ENCODE measurements at regions not wholly inside any gene's neighbourhood (a gene's known extent, or its start where the extent isn't known, plus 50 kb on each side); places are given as distances from the start of the nearest gene placed in this dataset.

GRCh38 chr9:29435368-29435767, 1862.1 kb upstream of the C9orf72 start:
- H3K27me3 ChIP-seq (ENCODE audit: insufficient read depth, low read length): no peaks in the 10 kb centered on the region
- H3K18ac ChIP-seq (ENCODE audit: low read length): no peak overlapping the region
- no peaks in the 10 kb centered on the region for H3K79me1 ChIP-seq (ENCODE audit: low read length)
- H3K4me2 ChIP-seq (ENCODE audit: low read length): no peak overlapping the region
- H3K9me3 ChIP-seq (ENCODE audit: insufficient read depth, low read depth, low read length): no peaks in the 10 kb centered on the region
- H2AK5ac ChIP-seq (ENCODE audit: low read length): no peak overlapping the region
- H3K23ac ChIP-seq (ENCODE audit: low read length): no peak overlapping the region
- no peak overlapping the region for H3K14ac ChIP-seq (ENCODE audit: low read length)
- no peak overlapping the region for H3K27ac ChIP-seq (ENCODE audit: low read depth, low read length)
- H4K91ac ChIP-seq (ENCODE audit: low read depth, low read length): no peak overlapping the region
- H3K36me3 ChIP-seq (ENCODE audit: control insufficient read depth in 1 of 2, insufficient read depth in 2 of 2, low read length in 2 of 2): no peaks in the 10 kb centered on the region
- no peak overlapping the region for H3K4ac ChIP-seq (ENCODE audit: low read depth, low read length)
- H3K79me2 ChIP-seq (ENCODE audit: control insufficient read depth, insufficient read depth, low read length, poor library complexity): no peaks in the 10 kb centered on the region
- H4K12ac ChIP-seq (ENCODE audit: low read depth, low read length): no peak overlapping the region
- DNase-seq: no peak
- H2BK120ac ChIP-seq (ENCODE audit: insufficient read depth, low read length, poor library complexity): no peak overlapping the region
- peaks cover 0 to 4% of the 10 kb centered on the region in 2 experiments for H3K4me1 ChIP-seq (ENCODE audit: control insufficient read depth in 1 of 2, insufficient read depth in 2 of 2, low read length in 2 of 2)
- no peak overlapping the region for H3K9ac ChIP-seq (ENCODE audit: low read length)
- no CpG with 5 or more reads among the region's 1 CpG for WGBS (ENCODE audit: extremely low coverage, insufficient coverage, insufficient read length)
- no peak overlapping the region for H2BK12ac ChIP-seq (ENCODE audit: low read length)
- H2BK5ac ChIP-seq (ENCODE audit: low read depth, low read length, poor library complexity): no peak overlapping the region
- no peak overlapping the region for H3K4me3 ChIP-seq (ENCODE audit: low read depth, low read length)
- H2AFZ ChIP-seq (ENCODE audit: insufficient read depth, low read length, poor library complexity): no peak overlapping the region
- no peak overlapping the region for H4K8ac ChIP-seq (ENCODE audit: low read depth, low read length)

- Histone ChIP-seq H4K91ac (ENCODE audit: low read depth, low read length) (no peak overlapping the region), H3K4me2 (ENCODE audit: low read length) (no peak overlapping the region), H3K4me3 (ENCODE audit: low read depth, low read length) (no peak overlapping the region), H3K27me3 (ENCODE audit: insufficient read depth, low read length) (no peaks in the 10 kb centered on the region), H3K9me3 (ENCODE audit: insufficient read depth, low read depth, low read length) (no peaks in the 10 kb centered on the region), H2AK5ac (ENCODE audit: low read length) (no peak overlapping the region), H2BK12ac (ENCODE audit: low read length) (no peak overlapping the region), H3K18ac (ENCODE audit: low read length) (no peak overlapping the region), H3K79me1 (ENCODE audit: low read length) (no peaks in the 10 kb centered on the region), H3K79me2 (ENCODE audit: control insufficient read depth, insufficient read depth, low read length, poor library complexity) (no peaks in the 10 kb centered on the region), H4K8ac (ENCODE audit: low read depth, low read length) (no peak overlapping the region), H4K12ac (ENCODE audit: low read depth, low read length) (no peak overlapping the region), H2BK5ac (ENCODE audit: low read depth, low read length, poor library complexity) (no peak overlapping the region), H3K23ac (ENCODE audit: low read length) (no peak overlapping the region), H3K27ac (ENCODE audit: low read depth, low read length) (no peak overlapping the region), H2BK120ac (ENCODE audit: insufficient read depth, low read length, poor library complexity) (no peak overlapping the region), H3K9ac (ENCODE audit: low read length) (no peak overlapping the region), H3K4me1 (ENCODE audit: control insufficient read depth in 1 of 2, insufficient read depth in 2 of 2, low read length in 2 of 2) (peaks cover 0 to 4% of the 10 kb centered on the region in 2 experiments), H3K14ac (ENCODE audit: low read length) (no peak overlapping the region), H3K36me3 (ENCODE audit: control insufficient read depth in 1 of 2, insufficient read depth in 2 of 2, low read length in 2 of 2) (no peaks in the 10 kb centered on the region), H2AFZ (ENCODE audit: insufficient read depth, low read length, poor library complexity) (no peak overlapping the region), H3K4ac (ENCODE audit: low read depth, low read length) (no peak overlapping the region)
- no peak for DNase-seq
- no CpG with 5 or more reads among the region's 3 CpGs for WGBS (ENCODE audit: extremely low coverage, insufficient coverage, insufficient read length)
Measured at GRCh38 chr9:29437526-29437925, 1864.2 kb upstream of the C9orf72 start.

GRCh38 chr9:29439961-29440360, 1866.7 kb upstream of the C9orf72 start:
- Histone ChIP-seq H3K79me1 (ENCODE audit: low read length) (no peaks in the 10 kb centered on the region), H3K27me3 (ENCODE audit: insufficient read depth, low read length) (no peaks in the 10 kb centered on the region), H2BK5ac (ENCODE audit: low read depth, low read length, poor library complexity) (no peak overlapping the region), H4K12ac (ENCODE audit: low read depth, low read length) (no peak overlapping the region), H3K23ac (ENCODE audit: low read length) (no peak overlapping the region), H2BK12ac (ENCODE audit: low read length) (no peak overlapping the region), H3K36me3 (ENCODE audit: control insufficient read depth in 1 of 2, insufficient read depth in 2 of 2, low read length in 2 of 2) (no peaks in the 10 kb centered on the region), H3K18ac (ENCODE audit: low read length) (no peak overlapping the region), H3K9me3 (ENCODE audit: insufficient read depth, low read depth, low read length) (no peaks in the 10 kb centered on the region), H3K27ac (ENCODE audit: low read depth, low read length) (peak overlapping the region; percentile 34), H4K91ac (ENCODE audit: low read depth, low read length) (no peak overlapping the region), H3K4me2 (ENCODE audit: low read length) (no peak overlapping the region), H3K4ac (ENCODE audit: low read depth, low read length) (no peak overlapping the region), H3K14ac (ENCODE audit: low read length) (no peak overlapping the region), H2AFZ (ENCODE audit: insufficient read depth, low read length, poor library complexity) (no peak overlapping the region), H2AK5ac (ENCODE audit: low read length) (no peak overlapping the region), H4K8ac (ENCODE audit: low read depth, low read length) (no peak overlapping the region), H3K9ac (ENCODE audit: low read length) (no peak overlapping the region), H2BK120ac (ENCODE audit: insufficient read depth, low read length, poor library complexity) (no peak overlapping the region), H3K79me2 (ENCODE audit: control insufficient read depth, insufficient read depth, low read length, poor library complexity) (no peaks in the 10 kb centered on the region), H3K4me1 (ENCODE audit: control insufficient read depth in 1 of 2, insufficient read depth in 2 of 2, low read length in 2 of 2) (peaks cover 0 to 4% of the 10 kb centered on the region in 2 experiments), H3K4me3 (ENCODE audit: low read depth, low read length) (no peak overlapping the region)
- no CpG with 5 or more reads among the region's 2 CpGs for WGBS (ENCODE audit: extremely low coverage, insufficient coverage, insufficient read length)
- DNase-seq: no peak

GRCh38 chr9:29440449-29440848, 1867.2 kb upstream of the C9orf72 start:
- no peaks in the 10 kb centered on the region for H3K27me3 ChIP-seq (ENCODE audit: insufficient read depth, low read length)
- H3K36me3 ChIP-seq (ENCODE audit: control insufficient read depth in 1 of 2, insufficient read depth in 2 of 2, low read length in 2 of 2): no peaks in the 10 kb centered on the region
- no peak overlapping the region for H3K23ac ChIP-seq (ENCODE audit: low read length)
- H3K4me2 ChIP-seq (ENCODE audit: low read length): no peak overlapping the region
- no peak for DNase-seq
- no peak overlapping the region for H2AFZ ChIP-seq (ENCODE audit: insufficient read depth, low read length, poor library complexity)
- H2BK12ac ChIP-seq (ENCODE audit: low read length): no peak overlapping the region
- no peaks in the 10 kb centered on the region for H3K9me3 ChIP-seq (ENCODE audit: insufficient read depth, low read depth, low read length)
- H3K79me1 ChIP-seq (ENCODE audit: low read length): no peaks in the 10 kb centered on the region
- no peak overlapping the region for H3K18ac ChIP-seq (ENCODE audit: low read length)
- H4K12ac ChIP-seq (ENCODE audit: low read depth, low read length): no peak overlapping the region
- no peak overlapping the region for H2BK5ac ChIP-seq (ENCODE audit: low read depth, low read length, poor library complexity)
- peaks cover 0 to 4% of the 10 kb centered on the region in 2 experiments for H3K4me1 ChIP-seq (ENCODE audit: control insufficient read depth in 1 of 2, insufficient read depth in 2 of 2, low read length in 2 of 2)
- H3K4ac ChIP-seq (ENCODE audit: low read depth, low read length): no peak overlapping the region
- no peak overlapping the region for H3K9ac ChIP-seq (ENCODE audit: low read length)
- no peak overlapping the region for H4K91ac ChIP-seq (ENCODE audit: low read depth, low read length)
- no peak overlapping the region for H2BK120ac ChIP-seq (ENCODE audit: insufficient read depth, low read length, poor library complexity)
- H3K4me3 ChIP-seq (ENCODE audit: low read depth, low read length): no peak overlapping the region
- no peak overlapping the region for H4K8ac ChIP-seq (ENCODE audit: low read depth, low read length)
- H3K14ac ChIP-seq (ENCODE audit: low read length): no peak overlapping the region
- no peak overlapping the region for H2AK5ac ChIP-seq (ENCODE audit: low read length)
- no peaks in the 10 kb centered on the region for H3K79me2 ChIP-seq (ENCODE audit: control insufficient read depth, insufficient read depth, low read length, poor library complexity)
- H3K27ac ChIP-seq (ENCODE audit: low read depth, low read length): peak overlapping the region; percentile 34
- WGBS (ENCODE audit: extremely low coverage, insufficient coverage, insufficient read length): no CpG with 5 or more reads among the region's 4 CpGs
